ENCODE measurements at regions not wholly inside any gene's neighbourhood (a gene's known extent, or its start where the extent isn't known, plus 50 kb on each side); places are given as distances from the start of the nearest gene placed in this dataset.

DNA sequence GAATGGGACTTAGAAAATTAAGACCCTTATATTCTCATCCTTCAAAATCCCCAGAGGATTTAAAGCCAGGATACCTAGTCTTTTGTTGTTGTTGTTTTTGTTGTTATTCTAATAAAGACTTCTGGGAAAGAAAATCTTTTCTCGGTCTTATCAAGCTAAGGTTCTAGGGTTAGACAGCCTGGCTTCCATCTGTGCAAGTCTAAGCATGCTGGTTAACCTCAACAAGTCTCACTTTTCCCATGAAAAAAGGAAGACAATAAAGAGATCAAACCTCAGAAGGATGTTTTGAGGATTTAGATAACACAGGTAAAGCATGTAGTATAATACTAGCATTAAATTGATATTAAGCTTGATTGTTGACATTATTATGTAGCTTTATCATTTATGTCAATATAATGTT is 486.4 kb upstream of the SOX9 start:
- TF ChIP-seq, protein P1, sequence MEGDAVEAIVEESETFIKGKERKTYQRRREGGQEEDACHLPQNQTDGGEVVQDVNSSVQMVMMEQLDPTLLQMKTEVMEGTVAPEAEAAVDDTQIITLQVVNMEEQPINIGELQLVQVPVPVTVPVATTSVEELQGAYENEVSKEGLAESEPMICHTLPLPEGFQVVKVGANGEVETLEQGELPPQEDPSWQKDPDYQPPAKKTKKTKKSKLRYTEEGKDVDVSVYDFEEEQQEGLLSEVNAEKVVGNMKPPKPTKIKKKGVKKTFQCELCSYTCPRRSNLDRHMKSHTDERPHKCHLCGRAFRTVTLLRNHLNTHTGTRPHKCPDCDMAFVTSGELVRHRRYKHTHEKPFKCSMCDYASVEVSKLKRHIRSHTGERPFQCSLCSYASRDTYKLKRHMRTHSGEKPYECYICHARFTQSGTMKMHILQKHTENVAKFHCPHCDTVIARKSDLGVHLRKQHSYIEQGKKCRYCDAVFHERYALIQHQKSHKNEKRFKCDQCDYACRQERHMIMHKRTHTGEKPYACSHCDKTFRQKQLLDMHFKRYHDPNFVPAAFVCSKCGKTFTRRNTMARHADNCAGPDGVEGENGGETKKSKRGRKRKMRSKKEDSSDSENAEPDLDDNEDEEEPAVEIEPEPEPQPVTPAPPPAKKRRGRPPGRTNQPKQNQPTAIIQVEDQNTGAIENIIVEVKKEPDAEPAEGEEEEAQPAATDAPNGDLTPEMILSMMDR (IDR thresholded peaks at IDR 0.05; ENCODE audit: poor library complexity): no peak
- TF ChIP-seq EZH2 (IDR thresholded peaks at IDR 0.05; ENCODE audit: borderline replicate concordance): no peak
- TF ChIP-seq EZH2phosphoT487 (IDR thresholded peaks at IDR 0.05; ENCODE audit: low read depth, severe bottlenecking, unreplicated experiment): no peak

Measured in hepatocyte (in vitro differentiated cells).